ENCODE measurements at regions not wholly inside any gene's neighbourhood (a gene's known extent, or its start where the extent isn't known, plus 50 kb on each side); places are given as distances from the start of the nearest gene placed in this dataset.

GRCh38 chr6:74268815-74269599, 573.0 kb downstream of the CD109 start:
- TF ChIP-seq EZH2 (IDR thresholded peaks at IDR 0.05; ENCODE audit: low read length, unreplicated experiment) (no peak), EZH2phosphoT487 (IDR thresholded peaks at IDR 0.05; ENCODE audit: borderline replicate concordance, low read length) (no peak)
- TF ChIP-seq, protein P1, sequence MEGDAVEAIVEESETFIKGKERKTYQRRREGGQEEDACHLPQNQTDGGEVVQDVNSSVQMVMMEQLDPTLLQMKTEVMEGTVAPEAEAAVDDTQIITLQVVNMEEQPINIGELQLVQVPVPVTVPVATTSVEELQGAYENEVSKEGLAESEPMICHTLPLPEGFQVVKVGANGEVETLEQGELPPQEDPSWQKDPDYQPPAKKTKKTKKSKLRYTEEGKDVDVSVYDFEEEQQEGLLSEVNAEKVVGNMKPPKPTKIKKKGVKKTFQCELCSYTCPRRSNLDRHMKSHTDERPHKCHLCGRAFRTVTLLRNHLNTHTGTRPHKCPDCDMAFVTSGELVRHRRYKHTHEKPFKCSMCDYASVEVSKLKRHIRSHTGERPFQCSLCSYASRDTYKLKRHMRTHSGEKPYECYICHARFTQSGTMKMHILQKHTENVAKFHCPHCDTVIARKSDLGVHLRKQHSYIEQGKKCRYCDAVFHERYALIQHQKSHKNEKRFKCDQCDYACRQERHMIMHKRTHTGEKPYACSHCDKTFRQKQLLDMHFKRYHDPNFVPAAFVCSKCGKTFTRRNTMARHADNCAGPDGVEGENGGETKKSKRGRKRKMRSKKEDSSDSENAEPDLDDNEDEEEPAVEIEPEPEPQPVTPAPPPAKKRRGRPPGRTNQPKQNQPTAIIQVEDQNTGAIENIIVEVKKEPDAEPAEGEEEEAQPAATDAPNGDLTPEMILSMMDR (conservative IDR thresholded peaks at IDR 0.05; ENCODE audit: low read depth, low read length) = no peak
- intact Hi-C loops (cut with micrococcal nuclease) = no loop called here
- CTCF ChIA-PET = no interaction called here

DNA sequence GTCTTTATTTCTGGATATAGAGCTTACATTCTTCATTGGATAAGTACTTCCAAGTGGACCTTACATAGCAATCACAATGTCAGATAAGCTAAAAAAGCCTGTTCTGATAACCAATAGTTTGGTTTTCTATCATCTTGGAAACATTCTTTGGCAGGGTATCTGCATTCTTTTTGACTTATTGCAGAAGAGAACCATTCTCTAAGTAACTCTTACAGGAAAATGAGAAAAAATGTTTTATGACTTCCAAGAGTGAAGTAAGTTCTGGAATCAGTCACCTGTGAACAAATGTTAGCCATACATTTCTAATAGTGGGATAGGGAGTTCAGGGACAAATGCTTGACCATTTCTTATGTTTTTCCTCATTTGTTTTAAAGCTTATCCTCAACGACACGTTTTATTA, 564.0 kb downstream of the CD109 start:
- Histone ChIP-seq H3K4me3 (ENCODE audit: low read length) (no peak overlapping the region), H3F3A (ENCODE audit: low read length, unreplicated experiment) (no peaks in the 10 kb centered on the region), H3K79me2 (ENCODE audit: low read length) (no peaks in the 10 kb centered on the region), H3K4me2 (ENCODE audit: low read length) (no peak overlapping the region), H4K20me1 (ENCODE audit: low read length) (no peaks in the 10 kb centered on the region), H3K36me3 (ENCODE audit: low read depth, low read length) (no peaks in the 10 kb centered on the region), H2AFZ (ENCODE audit: low read length) (no peak overlapping the region), H3K27me3 (ENCODE audit: low read length) (no peaks in the 10 kb centered on the region), H3K9ac (ENCODE audit: low read length) (no peak overlapping the region), H3K4me1 (ENCODE audit: insufficient read depth, low read length) (0 out of 2 replicates have a peak, but pooled peaks cover 4% of the 10 kb centered on the region), H3K9me3 (ENCODE audit: low read length) (no peaks in the 10 kb centered on the region), H3K9me2 (replicated peaks; ENCODE audit: low read length) (no peaks in the 10 kb centered on the region), H3K27ac (ENCODE audit: low read length) (no peak overlapping the region)
- ATAC-seq (no peak), DNase-seq (no peak)
- CTCF ChIA-PET = no interaction called here
- no TSS peak for BruUV-seq (replicated peaks)
- TF ChIP-seq, protein P1 (conservative IDR thresholded peaks at IDR 0.05; ENCODE audit: low read depth, low read length) = no peak
- TF ChIP-seq EZH2 (IDR thresholded peaks at IDR 0.05; ENCODE audit: low read length, unreplicated experiment) (no peak), EZH2phosphoT487 (IDR thresholded peaks at IDR 0.05; ENCODE audit: borderline replicate concordance, low read length) (no peak)
- intact Hi-C loops (cut with micrococcal nuclease) = no loop called here
- POLR2A ChIA-PET (ENCODE audit: unreplicated experiment) = no interaction called here

More at GRCh38 chr6:74268815-74269599, 573.0 kb downstream of the CD109 start:
- ATAC-seq = no peak
- POLR2A ChIA-PET (ENCODE audit: unreplicated experiment) = no interaction called here
- Histone ChIP-seq H3K4me2 (ENCODE audit: low read length) (no peak overlapping the region), H3K9me2 (replicated peaks; ENCODE audit: low read length) (no peaks in the 10 kb centered on the region), H3K9ac (ENCODE audit: low read length) (no peak overlapping the region), H3F3A (ENCODE audit: low read length, unreplicated experiment) (no peaks in the 10 kb centered on the region), H3K27ac (ENCODE audit: low read length) (no peak overlapping the region), H3K9me3 (ENCODE audit: low read length) (no peaks in the 10 kb centered on the region), H4K20me1 (ENCODE audit: low read length) (no peaks in the 10 kb centered on the region), H3K79me2 (ENCODE audit: low read length) (no peaks in the 10 kb centered on the region), H3K4me3 (ENCODE audit: low read length) (no peak overlapping the region), H2AFZ (ENCODE audit: low read length) (no peak overlapping the region), H3K4me1 (ENCODE audit: insufficient read depth, low read length) (no peaks in the 10 kb centered on the region), H3K27me3 (ENCODE audit: low read length) (no peaks in the 10 kb centered on the region), H3K36me3 (ENCODE audit: low read depth, low read length) (no peaks in the 10 kb centered on the region)
- BruUV-seq (replicated peaks) = no TSS peak
- DNase-seq = peak; percentile 22

DNA sequence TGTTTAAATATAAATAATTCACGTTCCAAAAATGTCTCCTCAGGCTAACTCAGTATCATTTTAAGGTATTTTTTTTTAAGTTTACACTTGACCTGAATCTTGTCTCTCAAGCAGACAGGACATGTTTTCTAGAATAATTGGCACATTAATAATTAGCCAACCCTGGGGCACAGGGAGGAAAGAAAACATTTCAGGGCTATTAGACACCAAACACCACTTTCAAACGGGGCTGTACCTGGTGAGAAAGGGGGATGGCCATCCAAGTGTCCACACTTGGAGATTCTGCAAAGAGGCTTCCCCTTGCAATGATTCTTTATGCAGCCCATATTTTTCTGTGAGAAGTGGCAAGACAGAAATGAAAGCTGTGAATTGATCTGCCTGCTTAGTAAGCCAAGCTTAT, 560.8 kb downstream of the CD109 start:
- CTCF ChIA-PET = no interaction called here
- Histone ChIP-seq H3K27ac (ENCODE audit: low read length) (no peak overlapping the region), H3K4me2 (ENCODE audit: low read length) (no peak overlapping the region), H3K36me3 (ENCODE audit: low read depth, low read length) (no peaks in the 10 kb centered on the region), H3K79me2 (ENCODE audit: low read length) (no peaks in the 10 kb centered on the region), H3K9me3 (ENCODE audit: low read length) (no peaks in the 10 kb centered on the region), H3K9me2 (replicated peaks; ENCODE audit: low read length) (no peaks in the 10 kb centered on the region), H4K20me1 (ENCODE audit: low read length) (no peaks in the 10 kb centered on the region), H3F3A (ENCODE audit: low read length, unreplicated experiment) (no peaks in the 10 kb centered on the region), H3K4me1 (ENCODE audit: insufficient read depth, low read length) (peaks cover 13% of the 10 kb centered on the region; the same call in 1 of the 2 replicates), H3K4me3 (ENCODE audit: low read length) (no peak overlapping the region), H3K9ac (ENCODE audit: low read length) (no peak overlapping the region), H3K27me3 (ENCODE audit: low read length) (no peaks in the 10 kb centered on the region), H2AFZ (ENCODE audit: low read length) (no peak overlapping the region)
- DNase-seq (no peak), ATAC-seq (no peak)
- no TSS peak for BruUV-seq (replicated peaks)
- POLR2A ChIA-PET (ENCODE audit: unreplicated experiment) = no interaction called here
- TF ChIP-seq EZH2 (IDR thresholded peaks at IDR 0.05; ENCODE audit: low read length, unreplicated experiment) (no peak), EZH2phosphoT487 (IDR thresholded peaks at IDR 0.05; ENCODE audit: borderline replicate concordance, low read length) (no peak)
- TF ChIP-seq, protein P1 (conservative IDR thresholded peaks at IDR 0.05; ENCODE audit: low read depth, low read length) = no peak
- intact Hi-C loops (cut with micrococcal nuclease) = no loop called here
